ENCODE measurements at regions not wholly inside any gene's neighbourhood (a gene's known extent, or its start where the extent isn't known, plus 50 kb on each side); places are given as distances from the start of the nearest gene placed in this dataset.

DNA sequence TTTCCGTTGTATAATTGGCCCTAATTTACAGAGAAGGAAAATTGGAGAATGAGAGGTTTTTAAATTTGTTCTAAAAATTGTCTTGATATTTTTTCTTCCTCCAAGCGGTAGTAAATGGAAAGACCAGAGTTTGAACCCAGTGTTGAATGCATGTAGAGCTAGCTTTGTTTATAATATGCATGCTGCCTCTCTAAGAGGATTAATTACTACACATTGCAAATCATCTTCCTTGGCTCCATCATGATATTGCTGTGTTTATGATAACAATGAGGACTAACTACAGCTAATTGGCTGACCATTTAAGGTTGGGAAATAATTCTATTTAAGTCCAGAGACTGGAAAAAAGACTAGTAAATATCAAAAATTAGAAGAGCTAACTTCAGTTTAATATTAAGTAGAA lies 338.5 kb downstream of the PLK2 start:
- DNase-seq (ENCODE audit: low read depth), result no peak
- TF ChIP-seq MYC (IDR thresholded peaks at IDR 0.05; ENCODE audit: low read depth, low read length) (no peak), POLR2A (IDR thresholded peaks at IDR 0.05; ENCODE audit: extremely low read depth, insufficient read length) (no peak)
- TF ChIP-seq, protein P1, sequence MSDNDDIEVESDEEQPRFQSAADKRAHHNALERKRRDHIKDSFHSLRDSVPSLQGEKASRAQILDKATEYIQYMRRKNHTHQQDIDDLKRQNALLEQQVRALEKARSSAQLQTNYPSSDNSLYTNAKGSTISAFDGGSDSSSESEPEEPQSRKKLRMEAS (IDR thresholded peaks at IDR 0.05; ENCODE audit: low read depth, low read length), result no peak
- TF ChIP-seq, protein P2, sequence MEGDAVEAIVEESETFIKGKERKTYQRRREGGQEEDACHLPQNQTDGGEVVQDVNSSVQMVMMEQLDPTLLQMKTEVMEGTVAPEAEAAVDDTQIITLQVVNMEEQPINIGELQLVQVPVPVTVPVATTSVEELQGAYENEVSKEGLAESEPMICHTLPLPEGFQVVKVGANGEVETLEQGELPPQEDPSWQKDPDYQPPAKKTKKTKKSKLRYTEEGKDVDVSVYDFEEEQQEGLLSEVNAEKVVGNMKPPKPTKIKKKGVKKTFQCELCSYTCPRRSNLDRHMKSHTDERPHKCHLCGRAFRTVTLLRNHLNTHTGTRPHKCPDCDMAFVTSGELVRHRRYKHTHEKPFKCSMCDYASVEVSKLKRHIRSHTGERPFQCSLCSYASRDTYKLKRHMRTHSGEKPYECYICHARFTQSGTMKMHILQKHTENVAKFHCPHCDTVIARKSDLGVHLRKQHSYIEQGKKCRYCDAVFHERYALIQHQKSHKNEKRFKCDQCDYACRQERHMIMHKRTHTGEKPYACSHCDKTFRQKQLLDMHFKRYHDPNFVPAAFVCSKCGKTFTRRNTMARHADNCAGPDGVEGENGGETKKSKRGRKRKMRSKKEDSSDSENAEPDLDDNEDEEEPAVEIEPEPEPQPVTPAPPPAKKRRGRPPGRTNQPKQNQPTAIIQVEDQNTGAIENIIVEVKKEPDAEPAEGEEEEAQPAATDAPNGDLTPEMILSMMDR (IDR thresholded peaks at IDR 0.05; ENCODE audit: low read depth, low read length), result no peak
- H3K4me3 ChIP-seq (ENCODE audit: low read depth, low read length), result no peak overlapping the region

DNA sequence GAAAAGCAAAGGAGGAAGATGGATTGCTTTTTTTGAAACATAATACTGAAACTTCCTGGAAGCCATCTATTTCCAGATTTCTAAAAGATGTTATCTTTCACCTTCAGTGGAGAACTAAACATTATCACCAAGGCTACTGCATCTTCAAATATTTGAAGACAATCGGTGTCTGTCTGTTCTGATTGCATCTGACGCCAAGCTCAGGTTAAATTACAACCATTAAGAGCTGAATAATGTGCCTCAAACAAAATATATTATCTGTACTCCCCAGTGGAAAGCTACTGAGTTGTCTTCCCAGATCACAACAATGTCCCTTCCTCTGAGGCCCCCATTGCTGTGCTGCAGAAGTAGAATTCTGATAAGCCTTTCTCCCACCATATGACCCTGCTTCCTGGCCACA lies 342.3 kb downstream of the PLK2 start:
- no peak for DNase-seq (ENCODE audit: low read depth)
- H3K4me3 ChIP-seq (ENCODE audit: low read depth, low read length), result no peak overlapping the region
- no peak for TF ChIP-seq POLR2A (IDR thresholded peaks at IDR 0.05; ENCODE audit: extremely low read depth, insufficient read length)
- TF ChIP-seq MYC (IDR thresholded peaks at IDR 0.05; ENCODE audit: low read depth, low read length), result no peak
- TF ChIP-seq, protein P2 (IDR thresholded peaks at IDR 0.05; ENCODE audit: low read depth, low read length), result no peak
- TF ChIP-seq, protein P1 (IDR thresholded peaks at IDR 0.05; ENCODE audit: low read depth, low read length), result no peak

DNA sequence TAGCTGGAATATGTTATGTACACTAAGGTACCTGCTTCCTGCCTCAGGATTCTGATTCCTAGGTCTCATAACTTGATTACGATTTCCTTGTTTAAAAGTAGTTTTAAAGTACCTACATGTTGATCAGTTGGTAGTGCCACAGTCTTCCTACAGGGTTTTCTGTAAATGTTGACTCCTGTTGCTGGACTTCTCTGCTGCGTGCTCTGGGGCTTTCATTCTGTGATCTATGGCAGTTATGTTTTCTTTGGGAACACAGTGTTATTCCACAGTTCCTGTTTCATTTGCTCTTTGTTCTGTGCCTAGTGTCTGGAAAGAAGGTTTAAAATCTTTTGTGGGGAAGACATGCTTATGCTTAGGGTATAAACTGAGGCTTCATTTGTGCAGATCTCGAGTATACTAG lies 343.5 kb downstream of the PLK2 start:
- TF ChIP-seq POLR2A (IDR thresholded peaks at IDR 0.05; ENCODE audit: extremely low read depth, insufficient read length) (no peak), MYC (IDR thresholded peaks at IDR 0.05; ENCODE audit: low read depth, low read length) (no peak)
- TF ChIP-seq, protein P1 (IDR thresholded peaks at IDR 0.05; ENCODE audit: low read depth, low read length), result no peak
- TF ChIP-seq, protein P2 (IDR thresholded peaks at IDR 0.05; ENCODE audit: low read depth, low read length), result no peak
- H3K4me3 ChIP-seq (ENCODE audit: low read depth, low read length), result no peak overlapping the region
- no peak for DNase-seq (ENCODE audit: low read depth)

DNA sequence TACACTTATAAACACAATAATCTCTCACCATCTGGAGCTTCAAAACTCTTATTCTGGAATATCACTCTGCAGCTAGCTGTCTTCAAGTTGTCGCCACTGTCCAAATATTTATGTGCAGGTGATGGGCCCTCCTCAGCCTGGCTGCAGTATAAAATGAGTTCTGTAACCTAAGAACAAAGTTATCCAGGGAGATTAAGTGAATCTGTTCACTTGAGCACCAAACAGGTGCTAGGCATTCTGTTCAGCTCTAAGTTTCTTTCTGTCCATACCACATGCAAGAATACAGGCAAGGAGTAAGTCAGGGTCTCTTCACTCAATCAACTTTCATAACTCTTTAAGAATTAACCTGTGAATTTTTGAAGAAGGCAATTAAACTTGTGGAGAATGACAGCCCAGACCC lies 344.1 kb downstream of the PLK2 start:
- H3K4me3 ChIP-seq (ENCODE audit: low read depth, low read length), result no peak overlapping the region
- TF ChIP-seq, protein P1 (IDR thresholded peaks at IDR 0.05; ENCODE audit: low read depth, low read length), result no peak
- no peak for TF ChIP-seq MYC (IDR thresholded peaks at IDR 0.05; ENCODE audit: low read depth, low read length)
- no peak for TF ChIP-seq POLR2A (IDR thresholded peaks at IDR 0.05; ENCODE audit: extremely low read depth, insufficient read length)
- TF ChIP-seq, protein P2 (IDR thresholded peaks at IDR 0.05; ENCODE audit: low read depth, low read length), result no peak
- DNase-seq (ENCODE audit: low read depth), result no peak

DNA sequence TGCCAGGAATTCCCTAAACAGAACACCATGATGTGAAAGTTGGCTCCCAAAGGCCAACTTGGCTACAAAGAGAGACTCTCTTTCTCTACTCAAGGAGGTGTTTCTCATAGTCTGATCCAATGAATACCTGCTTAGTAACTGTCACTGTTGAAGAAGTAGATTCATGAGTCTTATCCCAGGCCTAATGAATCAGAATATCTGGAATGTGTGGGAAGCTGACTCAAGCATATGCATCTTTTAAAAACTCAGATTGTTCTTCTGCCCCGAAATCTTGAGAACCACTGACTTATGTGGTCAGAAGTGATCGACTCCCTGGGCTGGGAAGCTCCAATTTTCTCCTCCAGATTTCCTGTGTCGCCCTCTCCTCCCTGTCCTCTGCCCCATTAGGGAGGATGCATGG lies 345.6 kb downstream of the PLK2 start:
- H3K4me3 ChIP-seq (ENCODE audit: low read depth, low read length), result no peak overlapping the region
- no peak for TF ChIP-seq POLR2A (IDR thresholded peaks at IDR 0.05; ENCODE audit: extremely low read depth, insufficient read length)
- TF ChIP-seq, protein P2 (IDR thresholded peaks at IDR 0.05; ENCODE audit: low read depth, low read length), result no peak
- no peak for TF ChIP-seq MYC (IDR thresholded peaks at IDR 0.05; ENCODE audit: low read depth, low read length)
- TF ChIP-seq, protein P1 (IDR thresholded peaks at IDR 0.05; ENCODE audit: low read depth, low read length), result no peak
- DNase-seq (ENCODE audit: low read depth), result no peak

DNA sequence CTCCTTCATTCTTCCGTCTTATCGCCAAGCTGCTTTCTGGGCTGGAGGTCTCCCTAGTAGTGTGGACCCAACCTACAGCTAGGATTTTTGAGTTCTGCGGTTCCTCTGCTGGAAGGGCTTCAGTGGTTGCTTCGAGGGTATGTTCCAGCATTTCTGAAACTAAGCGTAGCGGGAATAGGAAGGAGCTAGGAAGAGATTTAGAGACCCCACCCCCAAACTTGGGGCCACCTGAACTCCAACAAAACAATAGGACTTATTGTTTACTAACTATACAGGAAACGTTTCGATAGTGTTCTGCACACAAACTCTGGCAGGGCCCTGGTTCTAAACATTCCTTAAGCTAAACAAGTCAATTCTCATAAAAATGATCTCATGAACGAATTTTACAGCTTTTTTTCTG lies 346.7 kb downstream of the PLK2 start:
- DNase-seq (ENCODE audit: low read depth), result no peak
- no peak overlapping the region for H3K4me3 ChIP-seq (ENCODE audit: low read depth, low read length)
- no peak for TF ChIP-seq MYC (IDR thresholded peaks at IDR 0.05; ENCODE audit: low read depth, low read length)
